A549 (cell line): ENCODE measurements at regions not wholly inside any gene's neighbourhood (a gene's known extent, or its start where the extent isn't known, plus 50 kb on each side); places are given as distances from the start of the nearest gene placed in this dataset.
"Not testable (repeated sequence)": the region's sequence is repeated elsewhere in the genome, so short reads cannot be mapped to it uniquely, and the experiment has no call there.

Experiments
- CHD2 ChIP-seq: fragments of 150-350 bp; IDR thresholded peaks from 2 replicates; pipeline ENCODE4 v1.6.1; 2014; ENCODE audit warnings: low read length; ENCODE audit not compliant: partially characterized antibody
- EP300 ChIP-seq, 2 experiments: fragments of >200 bp; sonication (Bioruptor Twin); formaldehyde crosslinking; IDR thresholded peaks; 2 replicates in 1 of 2; 3 replicates in 1 of 2; pipeline ENCODE4 v1.6.1; 2016 to 2017
- JUN ChIP-seq, 2 experiments: fragments of >200 bp; sonication (Bioruptor Twin); formaldehyde crosslinking; IDR thresholded peaks; 2 replicates in 1 of 2; 3 replicates in 1 of 2; pipeline ENCODE4 v1.6.1; 2016 to 2017

- TF ChIP-seq CHD2; JUN (IDR thresholded peaks at IDR 0.05); EP300 (IDR thresholded peaks at IDR 0.05): not testable (repeated sequence)
Observed at GRCh38 chr5:157968570-157968969, 109.6 kb upstream of the CLINT1 start.
